DND-41 (cell line): ENCODE measurements at regions not wholly inside any gene's neighbourhood (a gene's known extent, or its start where the extent isn't known, plus 50 kb on each side); places are given as distances from the start of the nearest gene placed in this dataset.

Experiments
- EZH2 ChIP-seq: IDR thresholded peaks from 3 replicates; pipeline ENCODE4 v1.6.1; 2012; ENCODE audit warnings: borderline replicate concordance, low read depth, mild to moderate bottlenecking, moderate library complexity, low read length, inconsistent platforms; ENCODE audit not compliant: severe bottlenecking
- TF ChIP-seq, protein P1 (sequence below): IDR thresholded peaks from 2 replicates; pipeline ENCODE4 v1.5.1; 2012; ENCODE audit warnings: borderline replicate concordance, low read length, moderate library complexity, mild to moderate bottlenecking; ENCODE audit not compliant: poor library complexity, severe bottlenecking; ENCODE audit errors: extremely low read depth

DNA sequence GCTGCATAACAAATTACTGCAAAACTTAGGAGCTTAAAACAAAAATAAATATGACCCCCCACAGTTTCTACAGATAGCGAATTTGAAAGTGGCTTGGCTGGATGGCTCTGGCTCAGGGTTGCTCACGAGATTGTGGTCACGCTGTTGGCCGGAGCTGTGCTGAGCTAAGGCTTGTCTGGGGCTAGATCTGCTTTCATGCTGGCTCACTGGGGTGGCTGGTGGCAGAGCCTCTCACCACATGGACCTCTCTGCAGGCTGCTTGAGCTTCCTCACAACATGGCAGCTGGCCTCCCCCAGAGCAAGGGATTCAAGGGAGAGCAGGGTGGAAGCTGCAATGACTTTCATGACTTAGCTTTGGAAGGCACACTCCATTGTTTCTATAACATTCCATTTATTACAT lies 354.1 kb downstream of the SHQ1 start:
- TF ChIP-seq, protein P1, sequence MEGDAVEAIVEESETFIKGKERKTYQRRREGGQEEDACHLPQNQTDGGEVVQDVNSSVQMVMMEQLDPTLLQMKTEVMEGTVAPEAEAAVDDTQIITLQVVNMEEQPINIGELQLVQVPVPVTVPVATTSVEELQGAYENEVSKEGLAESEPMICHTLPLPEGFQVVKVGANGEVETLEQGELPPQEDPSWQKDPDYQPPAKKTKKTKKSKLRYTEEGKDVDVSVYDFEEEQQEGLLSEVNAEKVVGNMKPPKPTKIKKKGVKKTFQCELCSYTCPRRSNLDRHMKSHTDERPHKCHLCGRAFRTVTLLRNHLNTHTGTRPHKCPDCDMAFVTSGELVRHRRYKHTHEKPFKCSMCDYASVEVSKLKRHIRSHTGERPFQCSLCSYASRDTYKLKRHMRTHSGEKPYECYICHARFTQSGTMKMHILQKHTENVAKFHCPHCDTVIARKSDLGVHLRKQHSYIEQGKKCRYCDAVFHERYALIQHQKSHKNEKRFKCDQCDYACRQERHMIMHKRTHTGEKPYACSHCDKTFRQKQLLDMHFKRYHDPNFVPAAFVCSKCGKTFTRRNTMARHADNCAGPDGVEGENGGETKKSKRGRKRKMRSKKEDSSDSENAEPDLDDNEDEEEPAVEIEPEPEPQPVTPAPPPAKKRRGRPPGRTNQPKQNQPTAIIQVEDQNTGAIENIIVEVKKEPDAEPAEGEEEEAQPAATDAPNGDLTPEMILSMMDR = no peak
- TF ChIP-seq EZH2 = no peak
